Stimulated activated CD4-positive, alpha-beta T cell treated with anti-CD3 and anti-CD28 coated beads, Interleukin-2, amount 100 ng/mL, for 24 hours (primary cell): ENCODE measurements at regions not wholly inside any gene's neighbourhood (a gene's known extent, or its start where the extent isn't known, plus 50 kb on each side); places are given as distances from the start of the nearest gene placed in this dataset.
"Not testable (repeated sequence)": the region's sequence is repeated elsewhere in the genome, so short reads cannot be mapped to it uniquely, and the experiment has no call there.

Experiments
- DNase-seq, 2 donors: peaks; one replicate each; pipeline ENCODE4 v3.0.0-alpha.2; 2020

- DNase-seq, result no peak
Observed at GRCh38 chr12:124194264-124194892, 100.5 kb upstream of the RFLNA start.

- no peak for DNase-seq
Observed at GRCh38 chr12:124194893-124195566, 99.9 kb upstream of the RFLNA start.

GRCh38 chr12:124195567-124195942 is 99.3 kb upstream of the RFLNA start:
- DNase-seq, result no peak

- no peak for DNase-seq
Observed at GRCh38 chr12:124196236-124196635, 98.7 kb upstream of the RFLNA start.

GRCh38 chr12:124201248-124201647 is 93.6 kb upstream of the RFLNA start:
- DNase-seq, result no peak

GRCh38 chr12:124203176-124203575 is 91.7 kb upstream of the RFLNA start:
- DNase-seq, result no peak

- DNase-seq, result no peak
Observed at GRCh38 chr12:124205405-124205804, 89.5 kb upstream of the RFLNA start.

- DNase-seq, result no peak
Observed at GRCh38 chr12:124207049-124207448, 87.8 kb upstream of the RFLNA start.

- DNase-seq, result no peak
Observed at GRCh38 chr12:124207617-124208016, 87.3 kb upstream of the RFLNA start.

GRCh38 chr12:124208489-124208888 is 86.4 kb upstream of the RFLNA start:
- DNase-seq, result no peak

GRCh38 chr12:124210991-124211577 is 83.8 kb upstream of the RFLNA start:
- DNase-seq, result no peak

- DNase-seq, result no peak
Observed at GRCh38 chr12:124211753-124212152, 83.1 kb upstream of the RFLNA start.

GRCh38 chr12:124213666-124214347 is 81.1 kb upstream of the RFLNA start:
- DNase-seq, result no peak

- DNase-seq, result no peak
Observed at GRCh38 chr12:124214574-124214973, 80.3 kb upstream of the RFLNA start.

- no peak for DNase-seq
Observed at GRCh38 chr12:124216966-124217365, 77.9 kb upstream of the RFLNA start.

GRCh38 chr12:124217508-124218242 is 77.2 kb upstream of the RFLNA start:
- DNase-seq, result no peak

GRCh38 chr12:124218243-124218560 is 76.7 kb upstream of the RFLNA start:
- DNase-seq, result no peak

GRCh38 chr12:124218650-124219049 is 76.2 kb upstream of the RFLNA start:
- DNase-seq, result not testable (repeated sequence)

- no peak for DNase-seq
Observed at GRCh38 chr12:124222368-124223245, 72.3 kb upstream of the RFLNA start.

GRCh38 chr12:124223733-124224138 is 71.2 kb upstream of the RFLNA start:
- peak in 1 of 2 donors; percentile 37 for DNase-seq

- DNase-seq, result no peak
Observed at GRCh38 chr12:124224535-124225110, 70.3 kb upstream of the RFLNA start.

- DNase-seq, result no peak
Observed at GRCh38 chr12:124225730-124226129, 69.2 kb upstream of the RFLNA start.
